HL-60 (cell line): ENCODE measurements at regions not wholly inside any gene's neighbourhood (a gene's known extent, or its start where the extent isn't known, plus 50 kb on each side); places are given as distances from the start of the nearest gene placed in this dataset.

Source experiments
- DNase-seq, 2 experiments: peaks; one replicate each; pipeline ENCODE4 v3.0.0-alpha.2; 2010 to 2020; ENCODE audit warnings: low read depth in 1 of 2, low spot score in 1 of 2
- H3K27ac ChIP-seq: fragments of 250-450 bp; sonication (Bioruptor Pico); replicated peaks from 2 replicates; pipeline ENCODE4 v1.5.1; 2020; ENCODE audit warnings: mild to moderate bottlenecking, moderate library complexity
- H3K27me3 ChIP-seq: fragments of 250-450 bp; sonication (Bioruptor Pico); 2 replicates; pipeline ENCODE4 v1.5.1; 2021; ENCODE audit warnings: mild to moderate bottlenecking, moderate library complexity; ENCODE audit not compliant: insufficient read depth, poor library complexity, severe bottlenecking
- H3K4me3 ChIP-seq: replicated peaks from 2 replicates; pipeline ENCODE4 v1.5.1; 2011; ENCODE audit warnings: mild to moderate bottlenecking, control low read depth, low read length; ENCODE audit not compliant: insufficient read depth
- GABPA ChIP-seq: IDR thresholded peaks from 2 replicates; pipeline ENCODE4 v1.6.1; 2012; ENCODE audit warnings: low read depth
- POLR2AphosphoS5 ChIP-seq: IDR thresholded peaks from 2 replicates; pipeline ENCODE4 v1.6.1; 2012; ENCODE audit warnings: low read depth
- REST ChIP-seq: IDR thresholded peaks from 2 replicates; pipeline ENCODE4 v1.6.1; 2012; ENCODE audit warnings: low read depth; ENCODE audit not compliant: insufficient replicate concordance
- SPI1 ChIP-seq: IDR thresholded peaks from 2 replicates; pipeline ENCODE4 v1.6.1; 2012; ENCODE audit warnings: low read depth, mild to moderate bottlenecking, borderline replicate concordance
- TF ChIP-seq, protein P1 (sequence below): IDR thresholded peaks from one replicate; pipeline ENCODE4 v1.5.1; 2011; ENCODE audit warnings: low read length, control low read depth, inconsistent platforms; ENCODE audit not compliant: insufficient read depth

- no peak for DNase-seq
- Histone ChIP-seq H3K27me3 (peaks cover 21% of the 10 kb centered on the region), H3K27ac (no peak overlapping the region), H3K4me3 (no peak overlapping the region)
- TF ChIP-seq POLR2AphosphoS5 (no peak), REST (no peak), SPI1 (no peak), GABPA (no peak)
- TF ChIP-seq, protein P1, sequence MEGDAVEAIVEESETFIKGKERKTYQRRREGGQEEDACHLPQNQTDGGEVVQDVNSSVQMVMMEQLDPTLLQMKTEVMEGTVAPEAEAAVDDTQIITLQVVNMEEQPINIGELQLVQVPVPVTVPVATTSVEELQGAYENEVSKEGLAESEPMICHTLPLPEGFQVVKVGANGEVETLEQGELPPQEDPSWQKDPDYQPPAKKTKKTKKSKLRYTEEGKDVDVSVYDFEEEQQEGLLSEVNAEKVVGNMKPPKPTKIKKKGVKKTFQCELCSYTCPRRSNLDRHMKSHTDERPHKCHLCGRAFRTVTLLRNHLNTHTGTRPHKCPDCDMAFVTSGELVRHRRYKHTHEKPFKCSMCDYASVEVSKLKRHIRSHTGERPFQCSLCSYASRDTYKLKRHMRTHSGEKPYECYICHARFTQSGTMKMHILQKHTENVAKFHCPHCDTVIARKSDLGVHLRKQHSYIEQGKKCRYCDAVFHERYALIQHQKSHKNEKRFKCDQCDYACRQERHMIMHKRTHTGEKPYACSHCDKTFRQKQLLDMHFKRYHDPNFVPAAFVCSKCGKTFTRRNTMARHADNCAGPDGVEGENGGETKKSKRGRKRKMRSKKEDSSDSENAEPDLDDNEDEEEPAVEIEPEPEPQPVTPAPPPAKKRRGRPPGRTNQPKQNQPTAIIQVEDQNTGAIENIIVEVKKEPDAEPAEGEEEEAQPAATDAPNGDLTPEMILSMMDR, result no peak
These were observed 66.5 kb downstream of the TNFAIP2 start for GRCh38 chr14:103189481-103190470.

GRCh38 chr14:103190741-103191140 lies 67.5 kb downstream of the TNFAIP2 start:
- DNase-seq, result no peak
- TF ChIP-seq SPI1 (no peak), REST (no peak), POLR2AphosphoS5 (no peak), GABPA (no peak)
- TF ChIP-seq, protein P1, result no peak
- Histone ChIP-seq H3K27ac (no peak overlapping the region), H3K27me3 (peaks cover 21% of the 10 kb centered on the region), H3K4me3 (no peak overlapping the region)

DNA sequence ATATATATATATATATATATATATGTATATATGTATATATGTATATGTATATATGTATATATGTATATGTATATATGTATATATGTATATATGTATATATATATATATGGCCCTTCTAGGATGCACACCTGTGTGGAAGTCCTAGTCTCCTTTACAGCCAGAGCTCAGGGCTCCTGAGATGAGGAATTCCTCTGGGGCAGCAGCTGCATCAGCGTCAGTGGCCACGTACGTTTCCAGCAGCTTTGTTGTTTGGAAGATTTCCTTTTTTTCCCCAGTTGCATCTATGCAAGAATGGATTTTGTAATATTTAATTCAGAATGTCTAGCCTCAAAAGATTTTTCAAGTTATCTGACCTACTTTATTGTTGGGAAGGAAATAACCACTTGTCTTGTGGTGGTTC lies 68.6 kb downstream of the TNFAIP2 start:
- TF ChIP-seq REST (no peak), GABPA (no peak), SPI1 (no peak)
- TF ChIP-seq, protein P1, result no peak
- H3K27ac ChIP-seq, result no peak overlapping the region
- H3K4me3 ChIP-seq, result no peak overlapping the region
- no peak for DNase-seq
- H3K27me3 ChIP-seq, result peaks cover 17% of the 10 kb centered on the region
